Fibroblast of skin of right biceps (primary cell): ENCODE measurements at regions not wholly inside any gene's neighbourhood (a gene's known extent, or its start where the extent isn't known, plus 50 kb on each side); places are given as distances from the start of the nearest gene placed in this dataset.
"Not testable (repeated sequence)": the region's sequence is repeated elsewhere in the genome, so short reads cannot be mapped to it uniquely, and the experiment has no call there.

ENCODE experiments used
- DNase-seq: peaks from one replicate; pipeline ENCODE4 v3.0.0-alpha.2; 2013

- no peak for DNase-seq
Measured at GRCh38 chr10:70967591-70968587, 79.5 kb upstream of the PCBD1 start.

- no peak for DNase-seq
Measured at GRCh38 chr10:70969188-70969587, 80.8 kb upstream of the PCBD1 start.

- peak; percentile 19 for DNase-seq
Measured at GRCh38 chr10:70970830-70971229, 82.5 kb upstream of the PCBD1 start.

GRCh38 chr10:70973275-70973674, 84.9 kb upstream of the PCBD1 start:
- no peak for DNase-seq

GRCh38 chr10:70974351-70974901, 86.1 kb upstream of the PCBD1 start:
- DNase-seq = peak; percentile 26

- DNase-seq = no peak
Measured at GRCh38 chr10:70974920-70975319, 86.6 kb upstream of the PCBD1 start.

GRCh38 chr10:70976063-70976695, 87.8 kb upstream of the PCBD1 start:
- no peak for DNase-seq

GRCh38 chr10:70977625-70978024, 89.3 kb upstream of the PCBD1 start:
- DNase-seq = no peak

GRCh38 chr10:70978181-70978580, 89.8 kb upstream of the PCBD1 start:
- no peak for DNase-seq

GRCh38 chr10:70978816-70979480, 90.6 kb upstream of the PCBD1 start:
- no peak for DNase-seq

GRCh38 chr10:70980687-70981086, 92.3 kb upstream of the PCBD1 start:
- DNase-seq = no peak

- DNase-seq = no peak
Measured at GRCh38 chr10:70981171-70981836, 92.9 kb upstream of the PCBD1 start.

- DNase-seq = no peak
Measured at GRCh38 chr10:70981936-70982335, 93.6 kb upstream of the PCBD1 start.

- no peak for DNase-seq
Measured at GRCh38 chr10:70982443-70982842, 94.1 kb upstream of the PCBD1 start.

- DNase-seq = no peak
Measured at GRCh38 chr10:70984986-70985722, 96.8 kb upstream of the PCBD1 start.

- no peak for DNase-seq
Measured at GRCh38 chr10:70985824-70986622, 97.7 kb upstream of the PCBD1 start.

- DNase-seq = no peak
Measured at GRCh38 chr10:70986623-70986950, 98.2 kb upstream of the PCBD1 start.

- DNase-seq = no peak
Measured at GRCh38 chr10:70987396-70988130, 99.2 kb upstream of the PCBD1 start.

GRCh38 chr10:70990156-70990555, 101.8 kb upstream of the PCBD1 start:
- DNase-seq = not testable (repeated sequence)

GRCh38 chr10:70990681-70991080, 102.3 kb upstream of the PCBD1 start:
- no peak for DNase-seq
